ENCODE measurements at regions not wholly inside any gene's neighbourhood (a gene's known extent, or its start where the extent isn't known, plus 50 kb on each side); places are given as distances from the start of the nearest gene placed in this dataset.

DNA sequence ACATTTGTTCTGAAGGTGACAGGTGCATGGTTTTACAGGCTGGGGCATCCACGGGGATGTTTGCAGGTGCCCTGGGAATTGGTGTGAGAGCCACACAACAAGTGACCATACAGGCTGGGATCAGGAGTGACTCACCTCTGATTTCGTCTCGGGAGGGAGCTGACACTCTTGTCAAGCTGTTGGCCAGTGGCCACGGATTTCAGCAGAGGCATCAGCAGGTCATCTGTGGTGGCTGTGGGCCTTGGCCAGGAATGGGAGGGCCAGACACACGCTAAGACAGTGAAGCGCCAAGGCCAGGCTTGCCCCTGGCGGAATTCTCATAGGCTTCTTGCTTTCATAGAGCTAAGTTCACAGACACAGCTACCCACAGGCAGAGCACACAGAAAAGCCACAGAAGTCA, 108.6 kb downstream of the HSPH1 start:
- Histone ChIP-seq H3K9me2 (no peaks in the 10 kb centered on the region), H3K27ac (ENCODE audit: low read depth in 2 of 2, low read length in 1 of 2) (no peak overlapping the region), H3K9me3 (no peaks in the 10 kb centered on the region), H3K79me2 (ENCODE audit: insufficient read depth) (no peaks in the 10 kb centered on the region), H3K27me3 (ENCODE audit: insufficient read depth) (no peaks in the 10 kb centered on the region), H3K4me1 (ENCODE audit: control insufficient read depth in 1 of 2, insufficient read depth in 2 of 2, low read depth in 1 of 2, low read length in 1 of 2) (peaks cover 0 to 14% of the 10 kb centered on the region in 2 experiments; a peak in 2 of 4 replicates), H3K9ac (no peak overlapping the region), H4K20me1 (ENCODE audit: insufficient read depth) (no peaks in the 10 kb centered on the region), H3K4me2 (no peak overlapping the region), H2AFZ (ENCODE audit: low read depth) (no peak overlapping the region), H3K4me3 (ENCODE audit: low read depth in 2 of 2, low read length in 1 of 2) (no peak overlapping the region), H3F3A (replicated peaks; ENCODE audit: insufficient read depth) (peaks cover 11% of the 10 kb centered on the region), H3K36me3 (replicated peaks in 1 of 2; ENCODE audit: control insufficient read depth in 1 of 2, insufficient read depth in 2 of 2, low read length in 1 of 2) (no peaks in the 10 kb centered on the region)
- CTCF ChIA-PET, result no interaction called here
- WGBS (ENCODE audit: low lambda C conversion rate), result 38% methylated on average over 7 of the region's 7 CpGs
- POLR2A ChIA-PET, result no interaction called here
- DNase-seq, result no peak
- TF ChIP-seq, protein P1, sequence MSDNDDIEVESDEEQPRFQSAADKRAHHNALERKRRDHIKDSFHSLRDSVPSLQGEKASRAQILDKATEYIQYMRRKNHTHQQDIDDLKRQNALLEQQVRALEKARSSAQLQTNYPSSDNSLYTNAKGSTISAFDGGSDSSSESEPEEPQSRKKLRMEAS (IDR thresholded peaks at IDR 0.05; ENCODE audit: low read depth), result no peak
- no peak for TF ChIP-seq TAF1 (IDR thresholded peaks at IDR 0.05; ENCODE audit: borderline replicate concordance, low read depth, low read length)
- TF ChIP-seq, protein P2, sequence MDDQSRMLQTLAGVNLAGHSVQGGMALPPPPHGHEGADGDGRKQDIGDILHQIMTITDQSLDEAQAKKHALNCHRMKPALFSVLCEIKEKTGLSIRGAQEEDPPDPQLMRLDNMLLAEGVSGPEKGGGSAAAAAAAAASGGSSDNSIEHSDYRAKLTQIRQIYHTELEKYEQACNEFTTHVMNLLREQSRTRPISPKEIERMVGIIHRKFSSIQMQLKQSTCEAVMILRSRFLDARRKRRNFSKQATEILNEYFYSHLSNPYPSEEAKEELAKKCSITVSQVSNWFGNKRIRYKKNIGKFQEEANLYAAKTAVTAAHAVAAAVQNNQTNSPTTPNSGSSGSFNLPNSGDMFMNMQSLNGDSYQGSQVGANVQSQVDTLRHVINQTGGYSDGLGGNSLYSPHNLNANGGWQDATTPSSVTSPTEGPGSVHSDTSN (IDR thresholded peaks at IDR 0.05), result no peak
- TF ChIP-seq, protein P3, sequence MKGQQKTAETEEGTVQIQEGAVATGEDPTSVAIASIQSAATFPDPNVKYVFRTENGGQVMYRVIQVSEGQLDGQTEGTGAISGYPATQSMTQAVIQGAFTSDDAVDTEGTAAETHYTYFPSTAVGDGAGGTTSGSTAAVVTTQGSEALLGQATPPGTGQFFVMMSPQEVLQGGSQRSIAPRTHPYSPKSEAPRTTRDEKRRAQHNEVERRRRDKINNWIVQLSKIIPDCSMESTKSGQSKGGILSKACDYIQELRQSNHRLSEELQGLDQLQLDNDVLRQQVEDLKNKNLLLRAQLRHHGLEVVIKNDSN (IDR thresholded peaks at IDR 0.05; ENCODE audit: borderline replicate concordance, low read depth), result no peak
- TF ChIP-seq SMC3 (IDR thresholded peaks at IDR 0.05; ENCODE audit: low read depth, low read length), result no peak
- TF ChIP-seq RXRA (IDR thresholded peaks at IDR 0.05; ENCODE audit: borderline replicate concordance, low read depth), result no peak

DNA sequence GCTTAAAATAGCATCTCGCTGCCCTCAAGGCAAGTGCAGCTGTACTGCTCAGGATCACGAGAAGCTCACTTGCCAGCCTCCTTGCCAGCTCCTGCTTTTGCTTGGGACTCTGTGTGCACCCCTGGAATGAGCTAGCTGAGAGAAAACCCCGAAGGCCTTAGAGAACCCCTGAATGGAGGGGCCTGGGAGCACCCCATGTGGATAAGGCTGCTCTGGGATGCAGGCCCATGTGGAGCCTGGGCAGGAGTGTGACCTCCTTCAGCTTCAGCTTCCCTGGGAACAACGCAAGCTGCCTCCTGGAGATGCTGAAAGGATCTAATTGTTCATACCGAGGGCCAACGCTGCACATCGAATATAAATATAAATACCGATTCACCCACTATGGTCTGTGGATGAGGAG, 109.2 kb downstream of the HSPH1 start:
- Histone ChIP-seq H3K4me1 (ENCODE audit: control insufficient read depth in 1 of 2, insufficient read depth in 2 of 2, low read depth in 1 of 2, low read length in 1 of 2) (peaks cover 0 to 17% of the 10 kb centered on the region in 2 experiments; a peak in 2 of 4 replicates), H3K27ac (ENCODE audit: low read depth in 2 of 2, low read length in 1 of 2) (no peak overlapping the region), H2AFZ (ENCODE audit: low read depth) (no peak overlapping the region), H3K4me3 (ENCODE audit: low read depth in 2 of 2, low read length in 1 of 2) (no peak overlapping the region), H3K9me2 (no peaks in the 10 kb centered on the region), H4K20me1 (ENCODE audit: insufficient read depth) (no peaks in the 10 kb centered on the region), H3F3A (replicated peaks; ENCODE audit: insufficient read depth) (peaks cover 11% of the 10 kb centered on the region), H3K9ac (no peak overlapping the region), H3K27me3 (ENCODE audit: insufficient read depth) (no peaks in the 10 kb centered on the region), H3K36me3 (replicated peaks in 1 of 2; ENCODE audit: control insufficient read depth in 1 of 2, insufficient read depth in 2 of 2, low read length in 1 of 2) (no peaks in the 10 kb centered on the region), H3K4me2 (no peak overlapping the region), H3K9me3 (no peaks in the 10 kb centered on the region), H3K79me2 (ENCODE audit: insufficient read depth) (no peaks in the 10 kb centered on the region)
- ChIA-PET POLR2A (no interaction called here), CTCF (interaction anchor here (0.8 to 1.2 kb wide), 2 partner anchors 15 to 49 kb away, joined by 3 read pairs; no protein-coding TSS in a partner anchor)
- no peak for TF ChIP-seq JUND (IDR thresholded peaks at IDR 0.05)
- TF ChIP-seq, protein P4, sequence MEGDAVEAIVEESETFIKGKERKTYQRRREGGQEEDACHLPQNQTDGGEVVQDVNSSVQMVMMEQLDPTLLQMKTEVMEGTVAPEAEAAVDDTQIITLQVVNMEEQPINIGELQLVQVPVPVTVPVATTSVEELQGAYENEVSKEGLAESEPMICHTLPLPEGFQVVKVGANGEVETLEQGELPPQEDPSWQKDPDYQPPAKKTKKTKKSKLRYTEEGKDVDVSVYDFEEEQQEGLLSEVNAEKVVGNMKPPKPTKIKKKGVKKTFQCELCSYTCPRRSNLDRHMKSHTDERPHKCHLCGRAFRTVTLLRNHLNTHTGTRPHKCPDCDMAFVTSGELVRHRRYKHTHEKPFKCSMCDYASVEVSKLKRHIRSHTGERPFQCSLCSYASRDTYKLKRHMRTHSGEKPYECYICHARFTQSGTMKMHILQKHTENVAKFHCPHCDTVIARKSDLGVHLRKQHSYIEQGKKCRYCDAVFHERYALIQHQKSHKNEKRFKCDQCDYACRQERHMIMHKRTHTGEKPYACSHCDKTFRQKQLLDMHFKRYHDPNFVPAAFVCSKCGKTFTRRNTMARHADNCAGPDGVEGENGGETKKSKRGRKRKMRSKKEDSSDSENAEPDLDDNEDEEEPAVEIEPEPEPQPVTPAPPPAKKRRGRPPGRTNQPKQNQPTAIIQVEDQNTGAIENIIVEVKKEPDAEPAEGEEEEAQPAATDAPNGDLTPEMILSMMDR (IDR thresholded peaks at IDR 0.05), result no peak
- TF ChIP-seq FOXM1 (IDR thresholded peaks at IDR 0.05; ENCODE audit: low read depth), result no peak
- no peak for TF ChIP-seq MXI1 (IDR thresholded peaks at IDR 0.05; ENCODE audit: low read depth, low read length)
- TF ChIP-seq TAF1 (IDR thresholded peaks at IDR 0.05; ENCODE audit: borderline replicate concordance, low read depth, low read length), result no peak
- WGBS (ENCODE audit: low lambda C conversion rate), result 94% methylated on average over 8 of the region's 8 CpGs
- DNase-seq, result no peak
